Astrocyte (in vitro differentiated cells and primary cell): ENCODE measurements at regions not wholly inside any gene's neighbourhood (a gene's known extent, or its start where the extent isn't known, plus 50 kb on each side); places are given as distances from the start of the nearest gene placed in this dataset.

Experiments used
- DNase-seq: peaks from one replicate; pipeline ENCODE4 v3.0.0-alpha.2; 2010; ENCODE audit warnings: low read depth
- FAIRE-seq: peaks from 2 replicates; lab custom pipeline; 2011; peaks lifted over from hg19 to GRCh38; lab: Jason Lieb, UNC
- H2AFZ ChIP-seq: 2 replicates; pipeline ENCODE4 v1.6.0; 2012; ENCODE audit warnings: low read depth, low read length, inconsistent platforms
- H3K27ac ChIP-seq: 2 replicates; pipeline ENCODE4 v1.5.1; 2011; ENCODE audit warnings: low read depth, low read length, inconsistent platforms
- H3K27me3 ChIP-seq: 2 replicates; pipeline ENCODE4 v1.6.0; 2011; ENCODE audit warnings: low read length, inconsistent platforms; ENCODE audit not compliant: insufficient read depth
- H3K36me3 ChIP-seq: 2 replicates; pipeline ENCODE4 v1.5.1; 2011; ENCODE audit warnings: low read length, inconsistent platforms; ENCODE audit not compliant: insufficient read depth
- H3K4me1 ChIP-seq: 2 replicates; pipeline ENCODE4 v1.5.1; 2011; ENCODE audit warnings: low read length, inconsistent platforms; ENCODE audit not compliant: insufficient read depth
- H3K4me2 ChIP-seq: 2 replicates; pipeline ENCODE4 v1.6.0; 2012; ENCODE audit warnings: low read length, inconsistent platforms
- H3K4me3 ChIP-seq: 2 replicates; pipeline ENCODE4 v1.5.1; 2011; ENCODE audit warnings: low read depth, mild to moderate bottlenecking, low read length, inconsistent platforms; ENCODE audit not compliant: insufficient read depth
- H3K79me2 ChIP-seq: 2 replicates; pipeline ENCODE4 v1.6.0; 2012; ENCODE audit warnings: mild to moderate bottlenecking, low read length, inconsistent platforms; ENCODE audit not compliant: insufficient read depth
- H3K9ac ChIP-seq: 2 replicates; pipeline ENCODE4 v1.6.0; 2012; ENCODE audit warnings: mild to moderate bottlenecking, low read length, inconsistent platforms
- H3K9me3 ChIP-seq: 2 replicates; pipeline ENCODE4 v1.5.1; 2012; ENCODE audit warnings: low read depth, mild to moderate bottlenecking, low read length, inconsistent platforms; ENCODE audit not compliant: insufficient read depth
- H4K20me1 ChIP-seq: 2 replicates; pipeline ENCODE4 v1.6.0; 2012; ENCODE audit warnings: low read length, inconsistent platforms; ENCODE audit not compliant: insufficient read depth
- H3K27ac Mint-ChIP-seq: one replicate; pipeline ENCODE4 v1.8.0; 2021; ENCODE audit warnings: mild to moderate bottlenecking, mixed read lengths; ENCODE audit not compliant: unreplicated experiment
- H3K27me3 Mint-ChIP-seq: one replicate; pipeline ENCODE4 v1.8.0; 2021; ENCODE audit warnings: low read depth, mixed read lengths; ENCODE audit not compliant: unreplicated experiment
- H3K36me3 Mint-ChIP-seq: one replicate; pipeline ENCODE4 v1.8.0; 2021; ENCODE audit warnings: low read depth, mixed read lengths; ENCODE audit not compliant: unreplicated experiment
- H3K4me1 Mint-ChIP-seq: one replicate; pipeline ENCODE4 v1.8.0; 2021; ENCODE audit warnings: low read depth, mixed read lengths; ENCODE audit not compliant: unreplicated experiment
- H3K4me3 Mint-ChIP-seq: one replicate; pipeline ENCODE4 v1.8.0; 2021; ENCODE audit warnings: mild to moderate bottlenecking, moderate library complexity, mixed read lengths; ENCODE audit not compliant: unreplicated experiment
- H3K9me3 Mint-ChIP-seq: one replicate; pipeline ENCODE4 v1.8.0; 2021; ENCODE audit warnings: mild to moderate bottlenecking, mixed read lengths; ENCODE audit not compliant: unreplicated experiment
- CTCF ChIP-seq: IDR thresholded peaks from 2 replicates; pipeline ENCODE4 v1.5.1; 2011; ENCODE audit warnings: low read depth, mild to moderate bottlenecking, inconsistent platforms, low read length, moderate library complexity; ENCODE audit not compliant: insufficient read depth
- EZH2 ChIP-seq: IDR thresholded peaks from 2 replicates; pipeline ENCODE4 v1.6.1; 2012; ENCODE audit warnings: mild to moderate bottlenecking, low read length, inconsistent platforms; ENCODE audit not compliant: insufficient read depth

- H3K36me3 ChIP-seq = no peaks in the 10 kb centered on the region
- H3K4me1 Mint-ChIP-seq = peaks cover 2% of the 10 kb centered on the region
- no peaks in the 10 kb centered on the region for H3K9me3 ChIP-seq
- no peak overlapping the region for H3K27ac ChIP-seq
- no peak overlapping the region for H2AFZ ChIP-seq
- no peaks in the 10 kb centered on the region for H3K27me3 ChIP-seq
- no peaks in the 10 kb centered on the region for H3K79me2 ChIP-seq
- no peaks in the 10 kb centered on the region for H3K36me3 Mint-ChIP-seq
- TF ChIP-seq EZH2 = no peak
- TF ChIP-seq CTCF = no peak
- no peaks in the 10 kb centered on the region for H3K27me3 Mint-ChIP-seq
- no peak for DNase-seq
- H3K4me3 ChIP-seq = no peak overlapping the region
- no peak overlapping the region for H3K4me3 Mint-ChIP-seq
- no peak for FAIRE-seq
- H3K9ac ChIP-seq = no peak overlapping the region
- H3K4me2 ChIP-seq = no peak overlapping the region
- no peaks in the 10 kb centered on the region for H4K20me1 ChIP-seq
- H3K4me1 ChIP-seq = no peaks in the 10 kb centered on the region
- peaks cover 7% of the 10 kb centered on the region for H3K9me3 Mint-ChIP-seq
- no peak overlapping the region for H3K27ac Mint-ChIP-seq
Measured at GRCh38 chr7:108947526-108947925, 377.9 kb downstream of the DNAJB9 start.

DNA sequence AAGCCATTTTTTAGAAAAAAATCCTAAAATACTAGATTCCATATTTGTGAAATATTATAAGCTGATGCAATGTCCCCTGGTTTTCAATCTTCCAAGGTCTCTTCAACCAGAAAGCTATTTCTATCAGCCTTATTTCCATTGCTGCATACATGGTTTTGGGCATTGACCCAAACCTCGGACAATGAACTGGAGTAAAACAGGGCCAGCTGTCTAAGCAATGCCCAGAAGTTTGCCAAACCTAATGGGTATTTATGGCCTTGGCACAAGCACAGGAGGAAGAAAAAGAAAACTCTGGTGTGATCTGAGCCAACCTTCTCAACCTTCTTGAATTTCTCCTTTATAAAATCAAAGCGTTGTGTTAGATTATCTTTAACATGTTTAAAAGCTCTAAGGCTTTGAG, 402.3 kb downstream of the DNAJB9 start:
- Histone ChIP-seq H3K9me3 (no peaks in the 10 kb centered on the region), H3K4me2 (no peak overlapping the region), H3K36me3 (no peaks in the 10 kb centered on the region), H2AFZ (no peak overlapping the region), H3K79me2 (no peaks in the 10 kb centered on the region), H3K27ac (no peak overlapping the region), H4K20me1 (no peaks in the 10 kb centered on the region), H3K9ac (no peak overlapping the region), H3K4me1 (no peaks in the 10 kb centered on the region), H3K4me3 (no peak overlapping the region), H3K27me3 (no peaks in the 10 kb centered on the region)
- no peak for TF ChIP-seq EZH2
- TF ChIP-seq CTCF = no peak
- Mint-ChIP-seq H3K4me1 (peaks cover 1% of the 10 kb centered on the region), H3K27ac (no peak overlapping the region), H3K27me3 (no peaks in the 10 kb centered on the region), H3K36me3 (no peaks in the 10 kb centered on the region), H3K9me3 (no peaks in the 10 kb centered on the region), H3K4me3 (no peak overlapping the region)
- DNase-seq (no peak), FAIRE-seq (no peak)

GRCh38 chr7:108973075-108973474, 403.4 kb downstream of the DNAJB9 start:
- no peaks in the 10 kb centered on the region for H3K27me3 Mint-ChIP-seq
- FAIRE-seq = no peak

More at GRCh38 chr7:108973075-108973474, 403.4 kb downstream of the DNAJB9 start:
- Histone ChIP-seq H3K27me3 (no peaks in the 10 kb centered on the region), H3K79me2 (no peaks in the 10 kb centered on the region), H3K4me2 (no peak overlapping the region), H3K9ac (no peak overlapping the region), H3K4me3 (no peak overlapping the region), H3K4me1 (no peaks in the 10 kb centered on the region), H3K9me3 (no peaks in the 10 kb centered on the region), H3K36me3 (no peaks in the 10 kb centered on the region), H4K20me1 (no peaks in the 10 kb centered on the region), H2AFZ (no peak overlapping the region), H3K27ac (no peak overlapping the region)
- no peaks in the 10 kb centered on the region for H3K36me3 Mint-ChIP-seq
- no peak overlapping the region for H3K27ac Mint-ChIP-seq
- H3K9me3 Mint-ChIP-seq = no peaks in the 10 kb centered on the region
- H3K4me1 Mint-ChIP-seq = peaks cover 1% of the 10 kb centered on the region
- TF ChIP-seq EZH2 (no peak), CTCF (no peak)
- no peak overlapping the region for H3K4me3 Mint-ChIP-seq
- no peak for DNase-seq
